DND-41 (cell line): ENCODE measurements at regions not wholly inside any gene's neighbourhood (a gene's known extent, or its start where the extent isn't known, plus 50 kb on each side); places are given as distances from the start of the nearest gene placed in this dataset.

Experiments used
- EZH2 ChIP-seq: IDR thresholded peaks from 3 replicates; pipeline ENCODE4 v1.6.1; 2012; ENCODE audit warnings: borderline replicate concordance, low read depth, mild to moderate bottlenecking, moderate library complexity, low read length, inconsistent platforms; ENCODE audit not compliant: severe bottlenecking
- TF ChIP-seq, protein P1 (sequence below): IDR thresholded peaks from 2 replicates; pipeline ENCODE4 v1.5.1; 2012; ENCODE audit warnings: borderline replicate concordance, low read length, moderate library complexity, mild to moderate bottlenecking; ENCODE audit not compliant: poor library complexity, severe bottlenecking; ENCODE audit errors: extremely low read depth

DNA sequence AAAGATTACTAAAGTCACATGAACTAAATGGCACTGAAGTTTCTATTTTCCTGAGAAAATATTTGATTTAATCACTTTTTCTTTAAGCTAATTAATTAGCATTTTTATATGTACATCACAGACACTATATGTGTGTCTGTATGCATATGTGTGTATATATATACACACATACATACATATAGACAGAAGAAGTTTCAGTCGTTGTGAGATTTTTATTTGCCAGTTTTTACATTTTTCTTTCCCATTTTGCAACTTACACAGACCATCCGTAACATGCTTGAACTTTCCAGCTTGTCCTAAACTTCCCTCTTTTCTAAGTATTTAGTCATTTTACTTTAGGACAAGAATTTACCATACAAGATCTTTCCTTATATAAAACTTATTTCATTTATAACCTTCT lies 299.1 kb downstream of the IPO8 start:
- TF ChIP-seq, protein P1, sequence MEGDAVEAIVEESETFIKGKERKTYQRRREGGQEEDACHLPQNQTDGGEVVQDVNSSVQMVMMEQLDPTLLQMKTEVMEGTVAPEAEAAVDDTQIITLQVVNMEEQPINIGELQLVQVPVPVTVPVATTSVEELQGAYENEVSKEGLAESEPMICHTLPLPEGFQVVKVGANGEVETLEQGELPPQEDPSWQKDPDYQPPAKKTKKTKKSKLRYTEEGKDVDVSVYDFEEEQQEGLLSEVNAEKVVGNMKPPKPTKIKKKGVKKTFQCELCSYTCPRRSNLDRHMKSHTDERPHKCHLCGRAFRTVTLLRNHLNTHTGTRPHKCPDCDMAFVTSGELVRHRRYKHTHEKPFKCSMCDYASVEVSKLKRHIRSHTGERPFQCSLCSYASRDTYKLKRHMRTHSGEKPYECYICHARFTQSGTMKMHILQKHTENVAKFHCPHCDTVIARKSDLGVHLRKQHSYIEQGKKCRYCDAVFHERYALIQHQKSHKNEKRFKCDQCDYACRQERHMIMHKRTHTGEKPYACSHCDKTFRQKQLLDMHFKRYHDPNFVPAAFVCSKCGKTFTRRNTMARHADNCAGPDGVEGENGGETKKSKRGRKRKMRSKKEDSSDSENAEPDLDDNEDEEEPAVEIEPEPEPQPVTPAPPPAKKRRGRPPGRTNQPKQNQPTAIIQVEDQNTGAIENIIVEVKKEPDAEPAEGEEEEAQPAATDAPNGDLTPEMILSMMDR = no peak
- no peak for TF ChIP-seq EZH2
